HepG2 (cell line): ENCODE measurements at regions not wholly inside any gene's neighbourhood (a gene's known extent, or its start where the extent isn't known, plus 50 kb on each side); places are given as distances from the start of the nearest gene placed in this dataset.
A peak's percentile ranks its signal among the peaks of the same experiment; 100 is the strongest.

Experiments used
- ADNP ChIP-seq: sonication (generic); formaldehyde crosslinking; IDR thresholded peaks from 2 replicates; pipeline ENCODE4 v1.4.0; 2020; ENCODE audit warnings: missing genetic modification reagents
- CTCF ChIP-seq: sonication (generic); formaldehyde crosslinking; IDR thresholded peaks from 2 replicates; pipeline ENCODE4 v1.5.0; 2020; ENCODE audit warnings: mild to moderate bottlenecking, missing genetic modification reagents, moderate library complexity
- EP300 ChIP-seq, 3 experiments: sonication (generic) in 1 of 3; formaldehyde crosslinking in 1 of 3; IDR thresholded peaks; 2 replicates each; pipeline versions ENCODE4 v1.5.1 to v1.6.1; 2011 to 2020; ENCODE audit warnings: low read depth in 2 of 3, low read length in 2 of 3, borderline replicate concordance in 1 of 3, improper control_type of control experiment in 1 of 3, mild to moderate bottlenecking in 1 of 3, missing genetic modification reagents in 1 of 3, moderate library complexity in 1 of 3
- EZH2 ChIP-seq: conservative IDR thresholded peaks from 2 replicates; pipeline ENCODE4 v1.6.1; 2012; ENCODE audit warnings: mild to moderate bottlenecking, low read depth, low read length, moderate library complexity
- MXI1 ChIP-seq: IDR thresholded peaks from 3 replicates; pipeline ENCODE4 v1.6.1; 2012; ENCODE audit warnings: low read depth, low read length, inconsistent platforms, borderline replicate concordance
- PHF21A ChIP-seq: sonication (generic); formaldehyde crosslinking; IDR thresholded peaks from 2 replicates; pipeline ENCODE4 v1.5.0; 2020; ENCODE audit warnings: mild to moderate bottlenecking, missing genetic modification reagents
- REST ChIP-seq, 2 experiments: IDR thresholded peaks; 2 replicates each; pipeline ENCODE4 v1.6.1; 2011 to 2012; ENCODE audit warnings: low read length in 2 of 2, borderline replicate concordance in 1 of 2, low read depth in 1 of 2, mild to moderate bottlenecking in 1 of 2, moderate library complexity in 1 of 2
- RXRA ChIP-seq: sonication (generic); formaldehyde crosslinking; IDR thresholded peaks from 2 replicates; pipeline ENCODE4 v1.5.1; 2020; ENCODE audit warnings: missing genetic modification reagents
- SMAD3 ChIP-seq: sonication (generic); formaldehyde crosslinking; IDR thresholded peaks from 2 replicates; pipeline ENCODE4 v1.4.0; 2020; ENCODE audit warnings: missing genetic modification reagents
- SPEN ChIP-seq: sonication (generic); formaldehyde crosslinking; IDR thresholded peaks from 2 replicates; pipeline ENCODE4 v1.5.1; 2020; ENCODE audit warnings: low read depth, mild to moderate bottlenecking, missing genetic modification reagents
- TBL1XR1 ChIP-seq: fragments of 150-350 bp; IDR thresholded peaks from 2 replicates; pipeline ENCODE4 v1.6.1; 2014; ENCODE audit warnings: borderline replicate concordance, low read length; ENCODE audit not compliant: partially characterized antibody
- ZFX ChIP-seq: sonication (generic); formaldehyde crosslinking; IDR thresholded peaks from 2 replicates; pipeline ENCODE4 v1.4.0; 2020; ENCODE audit warnings: mild to moderate bottlenecking, low read depth, missing genetic modification reagents, moderate library complexity
- ZNF142 ChIP-seq: sonication (generic); formaldehyde crosslinking; IDR thresholded peaks from 2 replicates; pipeline ENCODE4 v1.4.0; 2020; ENCODE audit warnings: missing genetic modification reagents
- ZNF766 ChIP-seq: sonication (generic); formaldehyde crosslinking; IDR thresholded peaks from 2 replicates; pipeline ENCODE4 v1.5.0; 2020; ENCODE audit warnings: missing genetic modification reagents, borderline replicate concordance

GRCh38 chr1:213759359-213760181, 228.2 kb upstream of the PROX1 start:
- peak in 1 of 2 experiments; percentile 93; a peak in 2 of 4 replicates for TF ChIP-seq EP300 (IDR thresholded peaks at IDR 0.05; ENCODE audit: low read depth in 2 of 2, low read length in 2 of 2)
- peak; percentile 83 for TF ChIP-seq EP300 (CRISPR knock-in tag; IDR thresholded peaks at IDR 0.05; ENCODE audit: borderline replicate concordance)
- TF ChIP-seq TBL1XR1, result peak; percentile 49
- TF ChIP-seq CTCF, result no peak
- no peak for TF ChIP-seq REST (IDR thresholded peaks at IDR 0.05; ENCODE audit: borderline replicate concordance in 1 of 2, low read depth in 1 of 2, low read length in 2 of 2)
- peak; percentile 71; the same call in 1 of the 2 replicates for TF ChIP-seq ADNP (CRISPR knock-in tag)
- peak; percentile 41; the same call in 1 of the 2 replicates for TF ChIP-seq RXRA (CRISPR knock-in tag)
- TF ChIP-seq SMAD3, result peak; percentile 70; the same call in 1 of the 2 replicates
- TF ChIP-seq EZH2, result no peak
- TF ChIP-seq PHF21A, result peak; percentile 89
- peak; percentile 65; the same call in 1 of the 3 replicates for TF ChIP-seq MXI1
- peak; percentile 45; the same call in 1 of the 2 replicates for TF ChIP-seq ZFX
- TF ChIP-seq SPEN (CRISPR knock-in tag), result no peak
- TF ChIP-seq ZNF142, result no peak
- TF ChIP-seq ZNF766 (CRISPR knock-in tag), result peak; percentile 36; the same call in 1 of the 2 replicates
